ENCODE measurements at regions not wholly inside any gene's neighbourhood (a gene's known extent, or its start where the extent isn't known, plus 50 kb on each side); places are given as distances from the start of the nearest gene placed in this dataset.

DNA sequence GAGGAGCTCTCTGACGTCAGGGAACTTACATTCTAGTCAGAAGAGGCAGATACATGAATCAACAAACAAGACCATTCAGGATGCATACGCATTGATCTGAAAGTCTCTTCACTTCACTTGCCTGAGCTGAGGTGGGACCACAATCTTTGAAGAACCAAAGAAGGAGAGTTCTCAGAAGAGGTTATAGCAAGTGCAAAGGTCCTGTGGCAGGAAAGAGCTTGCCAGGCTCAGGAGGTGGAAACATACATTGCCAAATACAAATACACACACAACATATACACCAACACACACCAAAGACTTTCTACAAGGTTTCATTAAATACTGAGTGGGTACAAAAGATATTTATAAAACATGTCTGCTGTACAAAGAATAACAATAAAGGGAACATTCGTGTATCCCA, 86.8 kb upstream of the GJB5 start:
- TF ChIP-seq, protein P1, sequence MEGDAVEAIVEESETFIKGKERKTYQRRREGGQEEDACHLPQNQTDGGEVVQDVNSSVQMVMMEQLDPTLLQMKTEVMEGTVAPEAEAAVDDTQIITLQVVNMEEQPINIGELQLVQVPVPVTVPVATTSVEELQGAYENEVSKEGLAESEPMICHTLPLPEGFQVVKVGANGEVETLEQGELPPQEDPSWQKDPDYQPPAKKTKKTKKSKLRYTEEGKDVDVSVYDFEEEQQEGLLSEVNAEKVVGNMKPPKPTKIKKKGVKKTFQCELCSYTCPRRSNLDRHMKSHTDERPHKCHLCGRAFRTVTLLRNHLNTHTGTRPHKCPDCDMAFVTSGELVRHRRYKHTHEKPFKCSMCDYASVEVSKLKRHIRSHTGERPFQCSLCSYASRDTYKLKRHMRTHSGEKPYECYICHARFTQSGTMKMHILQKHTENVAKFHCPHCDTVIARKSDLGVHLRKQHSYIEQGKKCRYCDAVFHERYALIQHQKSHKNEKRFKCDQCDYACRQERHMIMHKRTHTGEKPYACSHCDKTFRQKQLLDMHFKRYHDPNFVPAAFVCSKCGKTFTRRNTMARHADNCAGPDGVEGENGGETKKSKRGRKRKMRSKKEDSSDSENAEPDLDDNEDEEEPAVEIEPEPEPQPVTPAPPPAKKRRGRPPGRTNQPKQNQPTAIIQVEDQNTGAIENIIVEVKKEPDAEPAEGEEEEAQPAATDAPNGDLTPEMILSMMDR (IDR thresholded peaks at IDR 0.05) = no peak
- no peak for TF ChIP-seq POLR2A (IDR thresholded peaks at IDR 0.05)

Data from lower leg skin (tissue), 3 donors.